H1 (cell line): ENCODE measurements at regions not wholly inside any gene's neighbourhood (a gene's known extent, or its start where the extent isn't known, plus 50 kb on each side); places are given as distances from the start of the nearest gene placed in this dataset.

Experiments
- CTCF ChIA-PET: fragments of 300-600 bp; sonication (Branson Sonifier 250); formaldehyde crosslinking; loops from one replicate; lab custom pipeline; 2021; ENCODE audit not compliant: partially characterized antibody; lab: Charles Lee
- POLR2A ChIA-PET: fragments of 300-600 bp; sonication (Branson Sonifier 250); formaldehyde crosslinking; loops from one replicate; lab custom pipeline; 2021; ENCODE audit warnings: inconsistent platforms; ENCODE audit not compliant: partially characterized antibody; lab: Charles Lee
- DNase-seq, 2 experiments: peaks; one replicate each; pipeline versions ENCODE4 v3.0.0 to v3.0.0-alpha.2; 2010 to 2022; ENCODE audit warnings: low spot score in 2 of 2, low read depth in 1 of 2, mixed read lengths in 1 of 2
- FAIRE-seq: peaks from 2 replicates; lab custom pipeline; 2011; peaks lifted over from hg19 to GRCh38; lab: Jason Lieb, UNC
- H2AFZ ChIP-seq: 2 replicates; pipeline ENCODE4 v1.8.1; 2012; ENCODE audit warnings: low read length, inconsistent platforms
- H2AK5ac ChIP-seq: 2 replicates; pipeline ENCODE4 v1.6.1; 2013; ENCODE audit warnings: low read depth, low read length
- H2BK120ac ChIP-seq: replicated peaks from 2 replicates; pipeline ENCODE3; 2013; ENCODE audit warnings: low read depth, low read length, inconsistent platforms
- H2BK12ac ChIP-seq: 2 replicates; pipeline ENCODE4 v1.6.1; 2013; ENCODE audit warnings: low read depth, low read length
- H2BK15ac ChIP-seq: 2 replicates; pipeline ENCODE4 v1.6.1; 2013; ENCODE audit warnings: low read length
- H2BK20ac ChIP-seq: 2 replicates; pipeline ENCODE4 v1.6.1; 2013; ENCODE audit warnings: low read length
- H2BK5ac ChIP-seq: 2 replicates; pipeline ENCODE4 v1.6.1; 2013; ENCODE audit warnings: low read depth, low read length
- H3K14ac ChIP-seq: 2 replicates; pipeline ENCODE4 v1.6.1; 2013; ENCODE audit warnings: inconsistent platforms; ENCODE audit not compliant: insufficient read length
- H3K18ac ChIP-seq: 2 replicates; pipeline ENCODE4 v1.6.1; 2013; ENCODE audit warnings: low read length; ENCODE audit errors: extremely low read depth
- H3K23ac ChIP-seq: 2 replicates; pipeline ENCODE4 v1.6.1; 2013; ENCODE audit warnings: inconsistent platforms; ENCODE audit not compliant: insufficient read length
- H3K23me2 ChIP-seq: 2 replicates; pipeline ENCODE4 v1.6.1; 2013; ENCODE audit warnings: low read depth, low read length
- H3K27ac ChIP-seq: 2 replicates; pipeline ENCODE4 v1.6.1; 2011; ENCODE audit warnings: low read depth, low read length, inconsistent platforms
- H3K27me3 ChIP-seq, 4 experiments: replicated peaks in 1 of 4; 1 replicate in 1 of 4; 2 replicates in 3 of 4; pipeline versions ENCODE4 v1.6.1 to v1.8.1; 2011 to 2013; ENCODE audit warnings: low read length in 3 of 4, mild to moderate bottlenecking in 3 of 4, inconsistent platforms in 2 of 4, mixed read lengths in 2 of 4, moderate library complexity in 1 of 4; ENCODE audit not compliant: control insufficient read depth in 3 of 4, insufficient read depth in 3 of 4; ENCODE audit errors: extremely low read depth in 1 of 4
- H3K36me3 ChIP-seq, 4 experiments: 2 replicates each; pipeline versions ENCODE4 v1.6.1 to v1.8.1; 2011 to 2013; ENCODE audit warnings: mild to moderate bottlenecking in 4 of 4, low read length in 3 of 4, moderate library complexity in 2 of 4, control low read depth in 1 of 4, inconsistent platforms in 1 of 4; ENCODE audit not compliant: insufficient read depth in 4 of 4, control insufficient read depth in 2 of 4
- H3K4ac ChIP-seq: replicated peaks from 2 replicates; pipeline ENCODE3; 2013; ENCODE audit warnings: low read length, low read depth, mixed read lengths, inconsistent platforms; ENCODE audit not compliant: insufficient read length
- H3K4me1 ChIP-seq, 4 experiments: replicated peaks in 1 of 4; 1 replicate in 1 of 4; 2 replicates in 3 of 4; pipeline versions ENCODE4 v1.6.1 to v1.8.1; 2011 to 2013; ENCODE audit warnings: low read length in 3 of 4, inconsistent platforms in 2 of 4, mixed read lengths in 1 of 4; ENCODE audit not compliant: insufficient read depth in 4 of 4, control insufficient read depth in 3 of 4
- H3K4me2 ChIP-seq, 2 experiments: 2 replicates each; pipeline versions ENCODE4 v1.6.1 to v1.8.1; 2011 to 2013; ENCODE audit warnings: low read depth in 2 of 2, low read length in 2 of 2, control low read depth in 1 of 2, inconsistent platforms in 1 of 2, mild to moderate bottlenecking in 1 of 2; ENCODE audit not compliant: insufficient read depth in 1 of 2
- H3K4me3 ChIP-seq, 4 experiments: fragments of 200-600, 300-600 bp in 1 of 4; sonication (generic), shearing (Covaris generic), sonication (Bioruptor Twin) in 1 of 4; 2 replicates each; pipeline versions ENCODE4 v1.5.1 to v1.8.1; 2011 to 2016; ENCODE audit warnings: low read length in 4 of 4, low read depth in 3 of 4, control low read depth in 2 of 4, inconsistent platforms in 2 of 4, mild to moderate bottlenecking in 2 of 4, mixed read lengths in 1 of 4, moderate library complexity in 1 of 4; ENCODE audit not compliant: insufficient read depth in 2 of 4; ENCODE audit errors: extremely low read depth in 1 of 4
- H3K56ac ChIP-seq: replicated peaks from 2 replicates; pipeline ENCODE3; 2013; ENCODE audit warnings: low read depth, mild to moderate bottlenecking, mixed read lengths, low read length, inconsistent platforms; ENCODE audit not compliant: insufficient read length
- H3K79me1 ChIP-seq: 2 replicates; pipeline ENCODE4 v1.6.1; 2013; ENCODE audit warnings: low read depth, low read length, control low read depth
- H3K79me2 ChIP-seq, 2 experiments: 2 replicates each; pipeline versions ENCODE4 v1.6.1 to v1.8.1; 2012 to 2013; ENCODE audit warnings: low read length in 2 of 2, mild to moderate bottlenecking in 2 of 2, inconsistent platforms in 1 of 2; ENCODE audit not compliant: insufficient read depth in 2 of 2, control insufficient read depth in 1 of 2
- H3K9ac ChIP-seq, 4 experiments: replicated peaks in 1 of 4; 1 replicate in 1 of 4; 2 replicates in 3 of 4; pipeline versions ENCODE4 v1.6.1 to v1.8.1; 2011 to 2013; ENCODE audit warnings: low read depth in 3 of 4, low read length in 3 of 4, control low read depth in 2 of 4, mild to moderate bottlenecking in 2 of 4, moderate library complexity in 2 of 4, inconsistent platforms in 1 of 4; ENCODE audit errors: extremely low read depth in 1 of 4
- H3K9me3 ChIP-seq, 2 experiments: 2 replicates each; pipeline versions ENCODE4 v1.6.1 to v1.8.1; 2012 to 2013; ENCODE audit warnings: mild to moderate bottlenecking in 2 of 2, moderate library complexity in 2 of 2, control low read depth in 1 of 2, inconsistent platforms in 1 of 2, low read depth in 1 of 2, low read length in 1 of 2, mixed read lengths in 1 of 2; ENCODE audit not compliant: insufficient read depth in 2 of 2
- H4K20me1 ChIP-seq, 2 experiments: replicated peaks in 1 of 2; 2 replicates each; pipeline versions ENCODE3 to v1.8.1; 2011 to 2013; ENCODE audit warnings: inconsistent platforms in 2 of 2, low read length in 2 of 2, mild to moderate bottlenecking in 1 of 2; ENCODE audit not compliant: insufficient read depth in 2 of 2, control insufficient read depth in 1 of 2
- H4K5ac ChIP-seq: 2 replicates; pipeline ENCODE4 v1.6.1; 2013; ENCODE audit warnings: low read length, low read depth, mixed read lengths, inconsistent platforms; ENCODE audit not compliant: insufficient read length
- H4K8ac ChIP-seq: 2 replicates; pipeline ENCODE4 v1.8.0; 2013; ENCODE audit warnings: mild to moderate bottlenecking, moderate library complexity, low read length, inconsistent platforms; ENCODE audit not compliant: insufficient read depth; ENCODE audit errors: extremely low read depth
- H4K91ac ChIP-seq: replicated peaks from 2 replicates; pipeline ENCODE3; 2013; ENCODE audit warnings: low read length, mixed read lengths, inconsistent platforms; ENCODE audit not compliant: insufficient read length
- EGR1 ChIP-seq: IDR thresholded peaks from 2 replicates; pipeline ENCODE4 v1.6.1; 2011; ENCODE audit warnings: low read depth, low read length, borderline replicate concordance
- MAX ChIP-seq: IDR thresholded peaks from 2 replicates; pipeline ENCODE4 v1.6.1; 2012; ENCODE audit warnings: inconsistent platforms
- NRF1 ChIP-seq: IDR thresholded peaks from 2 replicates; pipeline ENCODE4 v1.6.1; 2011; ENCODE audit warnings: mild to moderate bottlenecking, low read depth, low read length, improper control_type of control experiment
- RAD21 ChIP-seq, 2 experiments: IDR thresholded peaks in 1 of 2; conservative IDR thresholded peaks in 1 of 2; 2 replicates each; pipeline ENCODE4 v1.6.1; 2011; ENCODE audit warnings: low read depth in 2 of 2, low read length in 2 of 2, improper control_type of control experiment in 1 of 2, inconsistent platforms in 1 of 2, mild to moderate bottlenecking in 1 of 2, moderate library complexity in 1 of 2
- SUZ12 ChIP-seq: fragments of 200-600 bp; sonication (generic); IDR thresholded peaks from 2 replicates; pipeline ENCODE4 v1.6.1; 2012; ENCODE audit warnings: mild to moderate bottlenecking, inconsistent platforms, low read length, moderate library complexity, mixed read lengths
- TAF7 ChIP-seq: optimal IDR thresholded peaks from 2 replicates; pipeline ENCODE3; 2011; ENCODE audit warnings: low read depth, mild to moderate bottlenecking, inconsistent platforms, low read length, moderate library complexity, borderline replicate concordance
- TCF12 ChIP-seq: IDR thresholded peaks from 2 replicates; pipeline ENCODE4 v1.6.1; 2011; ENCODE audit warnings: low read depth, mild to moderate bottlenecking, low read length
- WGBS, 2 experiments: shearing (Covaris generic) in 1 of 2; methylation state at CpG; one replicate each; pipeline versions ENCODE4 v1.1.6 to v1.1.7; 2013 to 2015; ENCODE audit warnings: low lambda C conversion rate in 2 of 2, mixed read lengths in 2 of 2, inconsistent platforms in 1 of 2, low coverage in 1 of 2, missing lambda C conversion rate in 1 of 2; ENCODE audit not compliant: insufficient replicate concordance in 2 of 2, insufficient coverage in 1 of 2, insufficient read length in 1 of 2; ENCODE audit errors: extremely low coverage in 1 of 2, missing lambda C conversion rate in 1 of 2; 5-methylcytosine and 5-hydroxymethylcytosine counted together
- TF ChIP-seq, protein P1 (sequence below): IDR thresholded peaks from 2 replicates; pipeline ENCODE4 v1.6.1; 2011; ENCODE audit warnings: low read depth, mild to moderate bottlenecking, low read length; ENCODE audit not compliant: insufficient read depth

GRCh38 chr9:104260004-104260403, 165.9 kb downstream of the SMC2 start:
- Histone ChIP-seq H3K4me2 (peak overlapping the region in 1 of 2 experiments; percentile 12; a peak in 1 of 4 replicates), H3K18ac (no peak overlapping the region; the same call in 1 of the 2 replicates), H3K9me3 (0 out of 4 replicates have a peak, but pooled peaks cover 0 to 1% of the 10 kb centered on the region in 2 experiments), H2BK15ac (no peak overlapping the region), H3K79me2 (no peaks in the 10 kb centered on the region), H3K27ac (no peak overlapping the region), H3K36me3 (peaks cover 0 to 5% (median 0%) of the 10 kb centered on the region in 4 experiments; a peak in 1 of 8 replicates), H3K9ac (no peak overlapping the region), H2BK120ac (no peak overlapping the region), H2BK20ac (no peak overlapping the region), H2BK5ac (no peak overlapping the region), H2AK5ac (no peak overlapping the region), H3K14ac (no peak overlapping the region), H3K4me3 (no peak overlapping the region), H2AFZ (no peak overlapping the region; the same call in 1 of the 2 replicates), H3K27me3 (no peaks in the 10 kb centered on the region), H3K23me2 (no peaks in the 10 kb centered on the region; the same call in 1 of the 2 replicates), H4K20me1 (no peaks in the 10 kb centered on the region), H3K56ac (no peak overlapping the region), H4K5ac (peak overlapping the region; percentile 81), H2BK12ac (no peak overlapping the region), H3K4ac (no peak overlapping the region), H3K23ac (no peak overlapping the region), H4K8ac (no peak overlapping the region), H4K91ac (no peak overlapping the region), H3K4me1 (peaks cover 0 to 24% (median 1%) of the 10 kb centered on the region in 4 experiments; a peak in 1 of 7 replicates), H3K79me1 (no peaks in the 10 kb centered on the region)
- DNase-seq (no peak), FAIRE-seq (no peak)
- 52% methylated on average over 3 of the region's 3 CpGs; no CpG with 5 or more reads in 1 of the 2 experiments for WGBS, 2 experiments
- TF ChIP-seq SUZ12 (no peak), EGR1 (no peak), MAX (no peak), NRF1 (no peak), RAD21 (IDR thresholded peaks at IDR 0.05 in 1 of 2, conservative IDR thresholded peaks at IDR 0.05 in 1 of 2; ENCODE audit: low read depth in 2 of 2, low read length in 2 of 2) (no peak), TAF7 (no peak), TCF12 (no peak)
- TF ChIP-seq, protein P1, sequence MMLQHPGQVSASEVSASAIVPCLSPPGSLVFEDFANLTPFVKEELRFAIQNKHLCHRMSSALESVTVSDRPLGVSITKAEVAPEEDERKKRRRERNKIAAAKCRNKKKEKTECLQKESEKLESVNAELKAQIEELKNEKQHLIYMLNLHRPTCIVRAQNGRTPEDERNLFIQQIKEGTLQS = no peak
- ChIA-PET POLR2A (no interaction called here), CTCF (interaction anchor here (1.3 kb wide), 1 partner anchor 35 kb away, joined by 3 read pairs; no protein-coding TSS in a partner anchor)
